ENCODE measurements at regions not wholly inside any gene's neighbourhood (a gene's known extent, or its start where the extent isn't known, plus 50 kb on each side); places are given as distances from the start of the nearest gene placed in this dataset.

DNA sequence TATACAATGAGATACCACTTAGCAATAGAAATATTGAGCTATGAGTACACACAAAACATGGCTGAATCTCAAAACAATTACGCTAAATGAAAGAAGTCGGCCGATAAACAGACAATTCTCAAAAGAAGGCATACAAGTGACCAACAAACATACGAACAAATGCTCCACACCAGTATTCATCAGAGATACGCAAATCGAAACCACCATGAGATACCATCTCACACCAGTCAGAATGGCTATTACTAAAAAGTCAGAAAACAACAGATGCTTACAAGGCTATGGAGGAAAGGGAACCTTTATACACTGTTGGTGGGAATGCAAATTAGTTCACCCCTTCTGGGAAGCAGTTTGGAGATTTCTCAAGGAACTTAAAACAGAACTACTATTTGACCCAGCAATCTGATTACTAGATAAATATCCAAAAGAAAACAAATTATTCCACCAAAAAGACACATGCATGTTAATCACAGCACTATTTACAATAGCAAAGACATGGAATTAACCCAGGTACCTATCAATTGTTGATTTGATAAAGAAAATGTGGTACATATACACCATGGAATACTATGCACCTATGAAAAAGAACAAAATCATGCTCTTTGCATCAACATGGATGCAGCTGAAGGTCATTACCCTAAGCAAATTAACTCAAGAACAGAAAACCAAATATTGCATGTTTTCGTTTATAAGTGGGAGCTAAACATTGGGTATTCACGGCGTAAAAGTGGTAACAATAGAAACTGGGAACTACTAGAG lies 90.9 kb upstream of the GRAMD1B start:
- TF ChIP-seq, protein P1, sequence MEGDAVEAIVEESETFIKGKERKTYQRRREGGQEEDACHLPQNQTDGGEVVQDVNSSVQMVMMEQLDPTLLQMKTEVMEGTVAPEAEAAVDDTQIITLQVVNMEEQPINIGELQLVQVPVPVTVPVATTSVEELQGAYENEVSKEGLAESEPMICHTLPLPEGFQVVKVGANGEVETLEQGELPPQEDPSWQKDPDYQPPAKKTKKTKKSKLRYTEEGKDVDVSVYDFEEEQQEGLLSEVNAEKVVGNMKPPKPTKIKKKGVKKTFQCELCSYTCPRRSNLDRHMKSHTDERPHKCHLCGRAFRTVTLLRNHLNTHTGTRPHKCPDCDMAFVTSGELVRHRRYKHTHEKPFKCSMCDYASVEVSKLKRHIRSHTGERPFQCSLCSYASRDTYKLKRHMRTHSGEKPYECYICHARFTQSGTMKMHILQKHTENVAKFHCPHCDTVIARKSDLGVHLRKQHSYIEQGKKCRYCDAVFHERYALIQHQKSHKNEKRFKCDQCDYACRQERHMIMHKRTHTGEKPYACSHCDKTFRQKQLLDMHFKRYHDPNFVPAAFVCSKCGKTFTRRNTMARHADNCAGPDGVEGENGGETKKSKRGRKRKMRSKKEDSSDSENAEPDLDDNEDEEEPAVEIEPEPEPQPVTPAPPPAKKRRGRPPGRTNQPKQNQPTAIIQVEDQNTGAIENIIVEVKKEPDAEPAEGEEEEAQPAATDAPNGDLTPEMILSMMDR (IDR thresholded peaks at IDR 0.05; ENCODE audit: low read depth, low read length, missing input control), result no peak
- TF ChIP-seq NR2F2 (IDR thresholded peaks at IDR 0.05) (no peak), RAD21 (IDR thresholded peaks at IDR 0.05) (no peak), HNF4G (IDR thresholded peaks at IDR 0.05) (no peak), RXRA (IDR thresholded peaks at IDR 0.05) (no peak), FOXA1 (IDR thresholded peaks at IDR 0.05) (no peak), YY1 (IDR thresholded peaks at IDR 0.05) (no peak), GABPA (IDR thresholded peaks at IDR 0.05 in 1 of 2, conservative IDR thresholded peaks at IDR 0.05 in 1 of 2) (no peak), SP1 (IDR thresholded peaks at IDR 0.05) (no peak), TAF1 (conservative IDR thresholded peaks at IDR 0.05) (no peak), EGR1 (IDR thresholded peaks at IDR 0.05; ENCODE audit: low read depth in 2 of 2) (no peak), JUND (IDR thresholded peaks at IDR 0.05) (no peak), HNF4A (conservative IDR thresholded peaks at IDR 0.05) (no peak), FOXA2 (IDR thresholded peaks at IDR 0.05) (no peak)
- TF ChIP-seq, protein P2, sequence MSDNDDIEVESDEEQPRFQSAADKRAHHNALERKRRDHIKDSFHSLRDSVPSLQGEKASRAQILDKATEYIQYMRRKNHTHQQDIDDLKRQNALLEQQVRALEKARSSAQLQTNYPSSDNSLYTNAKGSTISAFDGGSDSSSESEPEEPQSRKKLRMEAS (IDR thresholded peaks at IDR 0.05), result no peak
- TF ChIP-seq, protein P3, sequence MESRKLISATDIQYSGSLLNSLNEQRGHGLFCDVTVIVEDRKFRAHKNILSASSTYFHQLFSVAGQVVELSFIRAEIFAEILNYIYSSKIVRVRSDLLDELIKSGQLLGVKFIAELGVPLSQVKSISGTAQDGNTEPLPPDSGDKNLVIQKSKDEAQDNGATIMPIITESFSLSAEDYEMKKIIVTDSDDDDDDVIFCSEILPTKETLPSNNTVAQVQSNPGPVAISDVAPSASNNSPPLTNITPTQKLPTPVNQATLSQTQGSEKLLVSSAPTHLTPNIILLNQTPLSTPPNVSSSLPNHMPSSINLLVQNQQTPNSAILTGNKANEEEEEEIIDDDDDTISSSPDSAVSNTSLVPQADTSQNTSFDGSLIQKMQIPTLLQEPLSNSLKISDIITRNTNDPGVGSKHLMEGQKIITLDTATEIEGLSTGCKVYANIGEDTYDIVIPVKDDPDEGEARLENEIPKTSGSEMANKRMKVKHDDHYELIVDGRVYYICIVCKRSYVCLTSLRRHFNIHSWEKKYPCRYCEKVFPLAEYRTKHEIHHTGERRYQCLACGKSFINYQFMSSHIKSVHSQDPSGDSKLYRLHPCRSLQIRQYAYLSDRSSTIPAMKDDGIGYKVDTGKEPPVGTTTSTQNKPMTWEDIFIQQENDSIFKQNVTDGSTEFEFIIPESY (IDR thresholded peaks at IDR 0.05), result no peak
- TF ChIP-seq, protein P4, sequence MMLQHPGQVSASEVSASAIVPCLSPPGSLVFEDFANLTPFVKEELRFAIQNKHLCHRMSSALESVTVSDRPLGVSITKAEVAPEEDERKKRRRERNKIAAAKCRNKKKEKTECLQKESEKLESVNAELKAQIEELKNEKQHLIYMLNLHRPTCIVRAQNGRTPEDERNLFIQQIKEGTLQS (IDR thresholded peaks at IDR 0.05), result no peak
- Histone ChIP-seq H3K9ac (ENCODE audit: low read depth in 1 of 2, low read length in 2 of 2) (no peak overlapping the region), H3K4me3 (ENCODE audit: low read depth in 1 of 3, low read length in 3 of 3) (no peak overlapping the region), H3K9me3 (ENCODE audit: control insufficient read depth in 4 of 4, low read length in 3 of 4) (peaks cover 0 to 3% (median 0%) of the 10 kb centered on the region in 4 donors), H3K4me1 (ENCODE audit: control insufficient read depth in 4 of 4, insufficient read depth in 4 of 4, low read length in 3 of 4) (no peaks in the 10 kb centered on the region), H3K36me3 (ENCODE audit: control insufficient read depth in 4 of 4, insufficient read depth in 3 of 4, low read depth in 1 of 4, low read length in 3 of 4) (no peaks in the 10 kb centered on the region), H3K27me3 (ENCODE audit: control insufficient read depth in 4 of 4, insufficient read depth in 4 of 4, low read length in 3 of 4) (peaks cover 0 to 4% (median 0%) of the 10 kb centered on the region in 4 donors), H3K27ac (ENCODE audit: low read depth in 1 of 2, low read length in 2 of 2) (no peak overlapping the region)
- WGBS, result 92% methylated on average over 9 of the region's 9 CpGs
- DNase-seq (ENCODE audit: low spot score), result no peak

DNA sequence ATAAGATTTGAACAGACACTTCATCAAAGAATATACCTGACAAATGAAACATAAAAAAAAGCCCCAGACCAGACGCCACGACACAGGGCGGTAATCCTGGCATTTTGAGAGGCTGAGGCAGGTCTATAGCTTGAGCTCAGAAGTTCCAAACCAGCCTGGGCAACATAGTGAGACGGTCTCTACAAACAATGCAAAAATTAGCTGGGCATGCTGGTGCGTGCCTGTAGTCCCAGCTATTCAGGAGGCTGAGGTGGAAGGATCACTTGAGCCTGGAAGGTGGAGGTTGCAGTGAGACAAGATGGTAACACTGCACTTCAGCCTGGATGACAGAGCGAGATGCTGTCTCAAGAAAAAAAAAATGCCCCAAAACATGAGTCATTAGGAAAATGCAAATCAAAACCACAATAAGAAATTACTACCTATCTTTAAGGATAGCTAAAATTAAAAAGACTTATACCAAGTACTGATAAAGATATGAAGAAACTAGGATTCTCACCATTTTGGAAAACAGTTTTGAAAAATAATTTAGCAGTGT lies 91.7 kb upstream of the GRAMD1B start:
- no peak overlapping the region for H3K4me3 ChIP-seq (ENCODE audit: low read depth in 1 of 3, low read length in 3 of 3)
- no peak overlapping the region for H3K9ac ChIP-seq (ENCODE audit: low read depth in 1 of 2, low read length in 2 of 2)
- H3K9me3 ChIP-seq (ENCODE audit: control insufficient read depth in 4 of 4, low read length in 3 of 4), result peaks cover 0 to 3% (median 0%) of the 10 kb centered on the region in 4 donors
- no peaks in the 10 kb centered on the region for H3K4me1 ChIP-seq (ENCODE audit: control insufficient read depth in 4 of 4, insufficient read depth in 4 of 4, low read length in 3 of 4)
- no peak for TF ChIP-seq JUND (IDR thresholded peaks at IDR 0.05)
- no peak for TF ChIP-seq SP1 (IDR thresholded peaks at IDR 0.05)
- no peak for TF ChIP-seq HNF4G (IDR thresholded peaks at IDR 0.05)
- TF ChIP-seq, protein P1 (IDR thresholded peaks at IDR 0.05; ENCODE audit: low read depth, low read length, missing input control), result no peak
- peaks cover 0 to 4% (median 0%) of the 10 kb centered on the region in 4 donors for H3K27me3 ChIP-seq (ENCODE audit: control insufficient read depth in 4 of 4, insufficient read depth in 4 of 4, low read length in 3 of 4)
- WGBS, result 80% methylated on average over 6 of the region's 6 CpGs
- no peaks in the 10 kb centered on the region for H3K36me3 ChIP-seq (ENCODE audit: control insufficient read depth in 4 of 4, insufficient read depth in 3 of 4, low read depth in 1 of 4, low read length in 3 of 4)
- no peak for DNase-seq (ENCODE audit: low spot score)
- H3K27ac ChIP-seq (ENCODE audit: low read depth in 1 of 2, low read length in 2 of 2), result no peak overlapping the region
